CD4-positive, alpha-beta memory T cell (primary cell): ENCODE measurements at regions not wholly inside any gene's neighbourhood (a gene's known extent, or its start where the extent isn't known, plus 50 kb on each side); places are given as distances from the start of the nearest gene placed in this dataset.

ENCODE experiments used
- CTCF ChIA-PET: fragments of 350-600 bp; sonication (Branson Sonifier 250); formaldehyde crosslinking; loops from one replicate; lab custom pipeline; 2021; ENCODE audit warnings: inconsistent platforms; ENCODE audit not compliant: partially characterized antibody; lab: Charles Lee
- POLR2A ChIA-PET: fragments of 350-600 bp; sonication (Branson Sonifier 250); formaldehyde crosslinking; loops from one replicate; lab custom pipeline; 2021; ENCODE audit not compliant: partially characterized antibody; lab: Charles Lee
- DNase-seq, 5 donors: peaks; one replicate each; pipeline versions ENCODE4 v3.0.0 to v3.0.0-alpha.2; 2020 to 2022; ENCODE audit warnings: mixed read lengths in 1 of 5
- H3K27ac ChIP-seq: one replicate; pipeline ENCODE4 v1.7.0; 2013; ENCODE audit warnings: low read depth, low read length
- H3K27me3 ChIP-seq: 2 replicates; pipeline ENCODE4 v1.7.0; 2013; ENCODE audit warnings: mild to moderate bottlenecking, low read length, moderate library complexity; ENCODE audit not compliant: insufficient read depth
- H3K36me3 ChIP-seq: 2 replicates; pipeline ENCODE4 v1.7.0; 2013; ENCODE audit warnings: mild to moderate bottlenecking, low read length, moderate library complexity; ENCODE audit not compliant: insufficient read depth
- H3K4me1 ChIP-seq: 2 replicates; pipeline ENCODE4 v1.7.0; 2013; ENCODE audit warnings: mild to moderate bottlenecking, low read length, moderate library complexity; ENCODE audit not compliant: insufficient read depth
- H3K4me3 ChIP-seq, 2 donors: one replicate each; pipeline ENCODE4 v1.7.0; 2013; ENCODE audit warnings: low read length in 2 of 2, mild to moderate bottlenecking in 1 of 2
- H3K9me3 ChIP-seq, 2 donors: one replicate each; pipeline ENCODE4 v1.7.0; 2013; ENCODE audit warnings: low read length in 2 of 2, control low read depth in 1 of 2; ENCODE audit not compliant: control insufficient read depth in 1 of 2
- H3K27ac Mint-ChIP-seq, 7 donors: one replicate each; pipeline ENCODE4 v1.8.0; 2020 to 2021; ENCODE audit warnings: mixed read lengths in 7 of 7, mild to moderate bottlenecking in 6 of 7, inconsistent platforms in 3 of 7, moderate library complexity in 3 of 7
- H3K27me3 Mint-ChIP-seq, 2 donors: one replicate each; pipeline ENCODE4 v1.8.0; 2020 to 2021; ENCODE audit warnings: mixed read lengths in 2 of 2
- H3K36me3 Mint-ChIP-seq, 2 donors: one replicate each; pipeline ENCODE4 v1.8.0; 2020 to 2021; ENCODE audit warnings: mixed read lengths in 2 of 2, inconsistent platforms in 1 of 2, mild to moderate bottlenecking in 1 of 2
- H3K4me1 Mint-ChIP-seq, 4 donors: one replicate each; pipeline ENCODE4 v1.8.0; 2020 to 2021; ENCODE audit warnings: mixed read lengths in 4 of 4, mild to moderate bottlenecking in 1 of 4
- H3K4me3 Mint-ChIP-seq, 8 donors: one replicate each; pipeline ENCODE4 v1.8.0; 2020 to 2021; ENCODE audit warnings: mixed read lengths in 8 of 8, mild to moderate bottlenecking in 7 of 8, moderate library complexity in 6 of 8, inconsistent platforms in 3 of 8
- H3K9me3 Mint-ChIP-seq, 8 donors: one replicate each; pipeline ENCODE4 v1.8.0; 2020 to 2021; ENCODE audit warnings: mixed read lengths in 8 of 8, mild to moderate bottlenecking in 5 of 8, inconsistent platforms in 3 of 8, moderate library complexity in 1 of 8
- intact Hi-C: fragments of 100-400 bp; cut with micrococcal nuclease; formaldehyde crosslinking; loops from one replicate; pipeline ENCODE4 v1.15.1; 2023

GRCh38 chr22:48594016-48594756 is 1233.5 kb downstream of the BRD1 start:
- no peak for DNase-seq
- Mint-ChIP-seq H3K36me3 (no peaks in the 10 kb centered on the region), H3K27ac (no peak overlapping the region), H3K27me3 (peaks cover 0 to 2% of the 10 kb centered on the region in 2 donors), H3K9me3 (peaks cover 0 to 9% (median 0%) of the 10 kb centered on the region in 8 donors), H3K4me1 (no peaks in the 10 kb centered on the region), H3K4me3 (no peak overlapping the region)
- Histone ChIP-seq H3K4me3 (no peak overlapping the region), H3K27me3 (no peaks in the 10 kb centered on the region), H3K27ac (no peak overlapping the region), H3K4me1 (no peaks in the 10 kb centered on the region), H3K36me3 (no peaks in the 10 kb centered on the region), H3K9me3 (no peaks in the 10 kb centered on the region)
- ChIA-PET CTCF (no interaction called here), POLR2A (no interaction called here)
- intact Hi-C loops: no loop called here

GRCh38 chr22:48593551-48593950 is 1234.1 kb downstream of the BRD1 start:
- Mint-ChIP-seq H3K27me3 (peaks cover 0 to 2% of the 10 kb centered on the region in 2 donors), H3K36me3 (no peaks in the 10 kb centered on the region), H3K27ac (no peak overlapping the region), H3K4me3 (no peak overlapping the region), H3K9me3 (peaks cover 0 to 6% (median 0%) of the 10 kb centered on the region in 8 donors), H3K4me1 (no peaks in the 10 kb centered on the region)
- H3K9me3 ChIP-seq: no peaks in the 10 kb centered on the region
- POLR2A ChIA-PET: no interaction called here
- CTCF ChIA-PET: no interaction called here
- no peak for DNase-seq
- intact Hi-C loops: no loop called here
- no peak overlapping the region for H3K4me3 ChIP-seq
- H3K36me3 ChIP-seq: no peaks in the 10 kb centered on the region
- H3K4me1 ChIP-seq: no peaks in the 10 kb centered on the region
- H3K27ac ChIP-seq: no peak overlapping the region
- no peaks in the 10 kb centered on the region for H3K27me3 ChIP-seq

- H3K4me1 Mint-ChIP-seq: no peaks in the 10 kb centered on the region
- CTCF ChIA-PET: no interaction called here
- H3K9me3 Mint-ChIP-seq: peaks cover 0 to 3% (median 0%) of the 10 kb centered on the region in 8 donors
- no peaks in the 10 kb centered on the region for H3K36me3 Mint-ChIP-seq
- H3K4me3 ChIP-seq: no peak overlapping the region
- no peaks in the 10 kb centered on the region for H3K27me3 ChIP-seq
- no peak overlapping the region for H3K4me3 Mint-ChIP-seq
- H3K9me3 ChIP-seq: no peaks in the 10 kb centered on the region
- no peak overlapping the region for H3K27ac ChIP-seq
- H3K27me3 Mint-ChIP-seq: peaks cover 0 to 2% of the 10 kb centered on the region in 2 donors
- POLR2A ChIA-PET: no interaction called here
- H3K27ac Mint-ChIP-seq: no peak overlapping the region
- DNase-seq: no peak
- H3K36me3 ChIP-seq: no peaks in the 10 kb centered on the region
- no peaks in the 10 kb centered on the region for H3K4me1 ChIP-seq
- intact Hi-C loops: no loop called here
Observed at GRCh38 chr22:48592931-48593330, 1234.7 kb downstream of the BRD1 start.

GRCh38 chr22:48592488-48592887 is 1235.2 kb downstream of the BRD1 start:
- no peaks in the 10 kb centered on the region for H3K4me1 Mint-ChIP-seq
- CTCF ChIA-PET: no interaction called here
- intact Hi-C loops: no loop called here
- H3K9me3 Mint-ChIP-seq: no peaks in the 10 kb centered on the region
- H3K4me3 Mint-ChIP-seq: no peak overlapping the region
- no peaks in the 10 kb centered on the region for H3K27me3 ChIP-seq
- POLR2A ChIA-PET: no interaction called here
- H3K9me3 ChIP-seq: no peaks in the 10 kb centered on the region
- H3K36me3 Mint-ChIP-seq: no peaks in the 10 kb centered on the region
- no peaks in the 10 kb centered on the region for H3K36me3 ChIP-seq
- H3K27ac ChIP-seq: no peak overlapping the region
- no peak overlapping the region for H3K27ac Mint-ChIP-seq
- H3K27me3 Mint-ChIP-seq: peaks cover 0 to 2% of the 10 kb centered on the region in 2 donors
- no peak for DNase-seq
- H3K4me1 ChIP-seq: no peaks in the 10 kb centered on the region
- H3K4me3 ChIP-seq: no peak overlapping the region

DNA sequence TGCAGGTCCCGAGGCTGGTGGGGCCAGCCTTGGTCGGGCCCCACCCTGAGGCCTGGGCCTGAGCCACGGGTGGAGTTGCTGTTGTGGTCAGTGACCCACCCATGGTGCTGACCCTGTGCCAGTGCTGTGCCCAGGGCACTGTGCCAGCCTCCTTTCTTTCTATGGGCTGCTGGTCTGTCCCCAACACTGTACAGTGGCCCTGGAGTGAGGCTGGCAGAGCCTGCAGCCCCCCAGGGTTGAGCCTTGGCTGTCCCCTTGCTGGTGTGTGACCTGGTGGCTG is 1235.7 kb downstream of the BRD1 start:
- peaks cover 0 to 2% of the 10 kb centered on the region in 2 donors for H3K27me3 Mint-ChIP-seq
- H3K36me3 Mint-ChIP-seq: no peaks in the 10 kb centered on the region
- Histone ChIP-seq H3K4me1 (no peaks in the 10 kb centered on the region), H3K27ac (no peak overlapping the region), H3K36me3 (no peaks in the 10 kb centered on the region), H3K4me3 (no peak overlapping the region), H3K27me3 (no peaks in the 10 kb centered on the region), H3K9me3 (no peaks in the 10 kb centered on the region)
- intact Hi-C loops: no loop called here
- H3K27ac Mint-ChIP-seq: no peak overlapping the region
- ChIA-PET POLR2A (no interaction called here), CTCF (no interaction called here)
- H3K9me3 Mint-ChIP-seq: no peaks in the 10 kb centered on the region
- H3K4me1 Mint-ChIP-seq: no peaks in the 10 kb centered on the region
- H3K4me3 Mint-ChIP-seq: no peak overlapping the region
- DNase-seq: no peak

DNA sequence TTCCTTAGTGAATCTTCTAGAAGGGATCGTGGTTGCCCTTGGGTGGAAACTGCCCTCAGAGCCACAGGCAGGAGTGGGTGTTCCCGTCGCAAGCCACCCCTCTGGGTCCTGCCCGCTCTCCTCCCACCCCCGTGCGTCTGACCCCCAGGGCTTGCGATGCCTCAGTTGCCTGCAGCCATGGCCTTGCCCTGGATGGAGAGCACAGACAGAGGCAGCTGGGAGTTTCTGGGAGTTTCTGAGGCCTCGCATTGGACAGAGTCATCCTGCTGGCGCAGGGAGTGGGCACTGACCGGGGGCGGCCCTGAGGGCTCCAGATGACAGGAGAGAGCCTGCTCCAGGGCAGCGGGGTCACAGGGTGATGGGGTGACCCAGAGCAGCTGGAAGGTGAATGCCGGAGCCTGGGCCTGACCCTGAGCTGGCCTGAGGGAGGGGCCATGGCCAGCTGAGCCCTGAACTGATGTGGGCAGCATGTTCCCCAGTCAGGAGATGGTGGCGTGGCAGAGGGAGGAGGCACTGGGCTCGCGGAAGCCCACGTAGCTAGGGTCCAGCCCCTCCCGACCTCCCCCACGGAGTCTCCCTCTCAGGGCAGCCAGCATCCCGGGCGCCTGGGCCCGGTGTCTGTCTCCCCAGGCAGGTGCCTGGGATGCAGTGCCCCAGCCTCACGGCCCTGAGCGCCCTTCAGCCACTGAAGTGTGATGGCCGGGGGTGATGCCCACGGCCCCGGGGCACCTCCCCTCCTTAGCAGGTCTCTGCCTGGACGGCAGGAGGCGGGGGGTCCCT is 1236.2 kb downstream of the BRD1 start:
- DNase-seq: no peak
- H3K4me1 Mint-ChIP-seq: no peaks in the 10 kb centered on the region
- peaks cover 0 to 2% of the 10 kb centered on the region in 2 donors for H3K27me3 Mint-ChIP-seq
- no peaks in the 10 kb centered on the region for H3K27me3 ChIP-seq
- H3K36me3 Mint-ChIP-seq: no peaks in the 10 kb centered on the region
- H3K9me3 Mint-ChIP-seq: no peaks in the 10 kb centered on the region
- H3K4me3 Mint-ChIP-seq: no peak overlapping the region
- H3K27ac ChIP-seq: no peak overlapping the region
- no peak overlapping the region for H3K27ac Mint-ChIP-seq
- intact Hi-C loops: no loop called here
- H3K36me3 ChIP-seq: no peaks in the 10 kb centered on the region
- no peak overlapping the region for H3K4me3 ChIP-seq
- H3K9me3 ChIP-seq: no peaks in the 10 kb centered on the region
- CTCF ChIA-PET: no interaction called here
- no peaks in the 10 kb centered on the region for H3K4me1 ChIP-seq
- POLR2A ChIA-PET: no interaction called here

GRCh38 chr22:48589901-48590300 is 1237.8 kb downstream of the BRD1 start:
- intact Hi-C loops: no loop called here
- H3K27ac Mint-ChIP-seq: no peak overlapping the region
- POLR2A ChIA-PET: no interaction called here
- DNase-seq: no peak
- Histone ChIP-seq H3K9me3 (no peaks in the 10 kb centered on the region), H3K27ac (no peak overlapping the region), H3K4me3 (no peak overlapping the region), H3K36me3 (no peaks in the 10 kb centered on the region), H3K4me1 (no peaks in the 10 kb centered on the region), H3K27me3 (no peaks in the 10 kb centered on the region)
- peaks cover 0 to 2% of the 10 kb centered on the region in 2 donors for H3K27me3 Mint-ChIP-seq
- H3K4me1 Mint-ChIP-seq: no peaks in the 10 kb centered on the region
- H3K4me3 Mint-ChIP-seq: no peak overlapping the region
- CTCF ChIA-PET: no interaction called here
- H3K36me3 Mint-ChIP-seq: no peaks in the 10 kb centered on the region
- H3K9me3 Mint-ChIP-seq: no peaks in the 10 kb centered on the region
